ENCODE measurements at regions not wholly inside any gene's neighbourhood (a gene's known extent, or its start where the extent isn't known, plus 50 kb on each side); places are given as distances from the start of the nearest gene placed in this dataset.

DNA sequence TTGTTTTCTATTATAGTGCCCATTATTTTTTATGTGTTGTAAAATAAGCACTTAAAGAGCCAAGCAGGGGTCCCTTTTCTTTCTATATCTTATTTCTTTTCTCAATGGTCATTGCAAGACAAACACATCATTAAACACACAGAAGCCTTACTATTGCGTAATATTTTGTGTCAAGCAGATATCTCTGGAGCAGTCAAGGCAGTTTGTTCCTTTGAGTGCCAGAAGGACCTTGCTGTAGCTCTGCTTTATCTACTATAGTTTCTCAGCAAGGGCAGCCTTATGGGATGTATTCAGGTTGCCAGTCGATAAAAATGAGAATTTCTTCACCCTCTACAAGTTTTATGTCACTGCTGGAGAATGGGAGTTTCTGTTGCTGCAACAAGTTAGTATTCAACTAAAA, 319.3 kb downstream of the TDRD3 start:
- no peaks in the 10 kb centered on the region for H3K27me3 ChIP-seq (ENCODE audit: low read length)
- ChIA-PET POLR2A (ENCODE audit: unreplicated experiment) (no interaction called here), CTCF (no interaction called here)
- no peaks in the 10 kb centered on the region for H3F3A ChIP-seq (ENCODE audit: low read length, unreplicated experiment)
- intact Hi-C loops (cut with micrococcal nuclease): no loop called here
- H3K9me3 ChIP-seq (ENCODE audit: low read length): no peaks in the 10 kb centered on the region
- BruUV-seq (replicated peaks): no TSS peak
- no peak overlapping the region for H3K27ac ChIP-seq (ENCODE audit: low read length)
- TF ChIP-seq EZH2 (IDR thresholded peaks at IDR 0.05; ENCODE audit: low read length, unreplicated experiment) (no peak), EZH2phosphoT487 (IDR thresholded peaks at IDR 0.05; ENCODE audit: borderline replicate concordance, low read length) (no peak)
- TF ChIP-seq, protein P1, sequence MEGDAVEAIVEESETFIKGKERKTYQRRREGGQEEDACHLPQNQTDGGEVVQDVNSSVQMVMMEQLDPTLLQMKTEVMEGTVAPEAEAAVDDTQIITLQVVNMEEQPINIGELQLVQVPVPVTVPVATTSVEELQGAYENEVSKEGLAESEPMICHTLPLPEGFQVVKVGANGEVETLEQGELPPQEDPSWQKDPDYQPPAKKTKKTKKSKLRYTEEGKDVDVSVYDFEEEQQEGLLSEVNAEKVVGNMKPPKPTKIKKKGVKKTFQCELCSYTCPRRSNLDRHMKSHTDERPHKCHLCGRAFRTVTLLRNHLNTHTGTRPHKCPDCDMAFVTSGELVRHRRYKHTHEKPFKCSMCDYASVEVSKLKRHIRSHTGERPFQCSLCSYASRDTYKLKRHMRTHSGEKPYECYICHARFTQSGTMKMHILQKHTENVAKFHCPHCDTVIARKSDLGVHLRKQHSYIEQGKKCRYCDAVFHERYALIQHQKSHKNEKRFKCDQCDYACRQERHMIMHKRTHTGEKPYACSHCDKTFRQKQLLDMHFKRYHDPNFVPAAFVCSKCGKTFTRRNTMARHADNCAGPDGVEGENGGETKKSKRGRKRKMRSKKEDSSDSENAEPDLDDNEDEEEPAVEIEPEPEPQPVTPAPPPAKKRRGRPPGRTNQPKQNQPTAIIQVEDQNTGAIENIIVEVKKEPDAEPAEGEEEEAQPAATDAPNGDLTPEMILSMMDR (conservative IDR thresholded peaks at IDR 0.05; ENCODE audit: low read depth, low read length): no peak
- no peaks in the 10 kb centered on the region for H3K4me1 ChIP-seq (ENCODE audit: insufficient read depth, low read length)
- no peaks in the 10 kb centered on the region for H3K9me2 ChIP-seq (replicated peaks; ENCODE audit: low read length)
- ATAC-seq (no peak), DNase-seq (no peak)
- no peaks in the 10 kb centered on the region for H3K79me2 ChIP-seq (ENCODE audit: low read length)
- H4K20me1 ChIP-seq (ENCODE audit: low read length): no peaks in the 10 kb centered on the region
- H3K4me3 ChIP-seq (ENCODE audit: low read length): no peak overlapping the region
- H3K9ac ChIP-seq (ENCODE audit: low read length): no peak overlapping the region
- H2AFZ ChIP-seq (ENCODE audit: low read length): no peak overlapping the region
- no peak overlapping the region for H3K4me2 ChIP-seq (ENCODE audit: low read length)
- H3K36me3 ChIP-seq (ENCODE audit: low read depth, low read length): no peaks in the 10 kb centered on the region

DNA sequence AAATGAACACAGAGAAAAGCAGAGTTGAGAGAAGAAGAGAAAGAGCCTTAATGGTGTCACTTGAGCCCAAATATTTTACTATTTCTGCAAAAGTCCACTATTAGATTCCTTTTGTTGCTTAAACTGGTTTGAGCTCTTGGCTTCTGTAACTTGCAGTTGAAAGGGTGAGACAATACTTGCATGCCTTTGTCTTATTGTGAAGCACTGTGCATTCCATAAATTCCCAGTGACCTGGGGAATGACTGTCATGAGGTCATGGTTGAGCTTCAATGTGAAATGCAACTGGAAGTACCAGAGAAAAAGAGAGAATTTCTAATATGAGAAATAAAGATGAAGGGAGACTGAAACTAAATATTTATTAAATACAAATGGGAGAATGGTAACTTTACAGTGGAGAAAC, 310.9 kb downstream of the TDRD3 start:
- Histone ChIP-seq H3K4me1 (ENCODE audit: insufficient read depth, low read length) (no peaks in the 10 kb centered on the region), H3K4me3 (ENCODE audit: low read length) (no peak overlapping the region), H3K9ac (ENCODE audit: low read length) (no peak overlapping the region), H3K27me3 (ENCODE audit: low read length) (no peaks in the 10 kb centered on the region), H3F3A (ENCODE audit: low read length, unreplicated experiment) (no peaks in the 10 kb centered on the region), H3K36me3 (ENCODE audit: low read depth, low read length) (no peaks in the 10 kb centered on the region), H2AFZ (ENCODE audit: low read length) (no peak overlapping the region), H4K20me1 (ENCODE audit: low read length) (no peaks in the 10 kb centered on the region), H3K9me2 (replicated peaks; ENCODE audit: low read length) (no peaks in the 10 kb centered on the region), H3K4me2 (ENCODE audit: low read length) (no peak overlapping the region), H3K79me2 (ENCODE audit: low read length) (no peaks in the 10 kb centered on the region), H3K27ac (ENCODE audit: low read length) (no peak overlapping the region), H3K9me3 (ENCODE audit: low read length) (no peaks in the 10 kb centered on the region)
- no TSS peak for BruUV-seq (replicated peaks)
- ChIA-PET CTCF (no interaction called here), POLR2A (ENCODE audit: unreplicated experiment) (no interaction called here)
- no peak for ATAC-seq
- TF ChIP-seq EZH2phosphoT487 (IDR thresholded peaks at IDR 0.05; ENCODE audit: borderline replicate concordance, low read length) (no peak), EZH2 (IDR thresholded peaks at IDR 0.05; ENCODE audit: low read length, unreplicated experiment) (no peak)
- TF ChIP-seq, protein P1 (conservative IDR thresholded peaks at IDR 0.05; ENCODE audit: low read depth, low read length): no peak
- intact Hi-C loops (cut with micrococcal nuclease): no loop called here
- no peak for DNase-seq

DNA sequence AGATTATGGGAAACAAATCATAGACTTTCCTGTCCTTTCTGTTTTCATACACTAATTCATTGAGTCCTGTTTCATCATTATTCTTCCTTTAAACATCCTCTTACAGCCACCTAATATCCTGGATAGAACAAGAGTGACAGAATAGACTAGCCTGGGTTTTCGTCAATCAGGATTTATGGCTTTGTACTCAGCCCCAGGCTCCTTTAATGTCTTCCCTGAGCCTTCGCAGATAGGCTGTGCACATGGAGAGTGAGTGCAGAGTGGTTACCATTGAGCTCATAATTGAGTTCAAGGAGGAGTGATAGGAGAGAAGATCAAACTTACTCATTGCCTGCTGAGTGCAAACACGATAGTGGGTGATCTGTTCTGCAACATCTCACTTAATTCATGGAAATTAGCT, 304.9 kb downstream of the TDRD3 start:
- H3K9me3 ChIP-seq (ENCODE audit: low read length): no peaks in the 10 kb centered on the region
- H3K4me3 ChIP-seq (ENCODE audit: low read length): no peak overlapping the region
- H2AFZ ChIP-seq (ENCODE audit: low read length): no peak overlapping the region
- no peaks in the 10 kb centered on the region for H3K79me2 ChIP-seq (ENCODE audit: low read length)
- H4K20me1 ChIP-seq (ENCODE audit: low read length): no peaks in the 10 kb centered on the region
- H3K27me3 ChIP-seq (ENCODE audit: low read length): no peaks in the 10 kb centered on the region
- H3K4me2 ChIP-seq (ENCODE audit: low read length): no peak overlapping the region
- POLR2A ChIA-PET (ENCODE audit: unreplicated experiment): no interaction called here
- ATAC-seq (no peak), DNase-seq (no peak)
- TF ChIP-seq EZH2phosphoT487 (IDR thresholded peaks at IDR 0.05; ENCODE audit: borderline replicate concordance, low read length): no peak
- TF ChIP-seq, protein P1 (conservative IDR thresholded peaks at IDR 0.05; ENCODE audit: low read depth, low read length): no peak
- TF ChIP-seq EZH2 (IDR thresholded peaks at IDR 0.05; ENCODE audit: low read length, unreplicated experiment): no peak
- H3K4me1 ChIP-seq (ENCODE audit: insufficient read depth, low read length): no peaks in the 10 kb centered on the region
- no TSS peak for BruUV-seq (replicated peaks)
- H3F3A ChIP-seq (ENCODE audit: low read length, unreplicated experiment): no peaks in the 10 kb centered on the region
- no peak overlapping the region for H3K9ac ChIP-seq (ENCODE audit: low read length)
- H3K9me2 ChIP-seq (replicated peaks; ENCODE audit: low read length): no peaks in the 10 kb centered on the region
- CTCF ChIA-PET: no interaction called here
- intact Hi-C loops (cut with micrococcal nuclease): no loop called here
- no peak overlapping the region for H3K27ac ChIP-seq (ENCODE audit: low read length)
- H3K36me3 ChIP-seq (ENCODE audit: low read depth, low read length): no peaks in the 10 kb centered on the region
